ENCODE measurements at regions not wholly inside any gene's neighbourhood (a gene's known extent, or its start where the extent isn't known, plus 50 kb on each side); places are given as distances from the start of the nearest gene placed in this dataset.

GRCh38 chr3:109644332-109644731 lies 307.0 kb upstream of the DPPA4 start:
- TF ChIP-seq, protein P1, sequence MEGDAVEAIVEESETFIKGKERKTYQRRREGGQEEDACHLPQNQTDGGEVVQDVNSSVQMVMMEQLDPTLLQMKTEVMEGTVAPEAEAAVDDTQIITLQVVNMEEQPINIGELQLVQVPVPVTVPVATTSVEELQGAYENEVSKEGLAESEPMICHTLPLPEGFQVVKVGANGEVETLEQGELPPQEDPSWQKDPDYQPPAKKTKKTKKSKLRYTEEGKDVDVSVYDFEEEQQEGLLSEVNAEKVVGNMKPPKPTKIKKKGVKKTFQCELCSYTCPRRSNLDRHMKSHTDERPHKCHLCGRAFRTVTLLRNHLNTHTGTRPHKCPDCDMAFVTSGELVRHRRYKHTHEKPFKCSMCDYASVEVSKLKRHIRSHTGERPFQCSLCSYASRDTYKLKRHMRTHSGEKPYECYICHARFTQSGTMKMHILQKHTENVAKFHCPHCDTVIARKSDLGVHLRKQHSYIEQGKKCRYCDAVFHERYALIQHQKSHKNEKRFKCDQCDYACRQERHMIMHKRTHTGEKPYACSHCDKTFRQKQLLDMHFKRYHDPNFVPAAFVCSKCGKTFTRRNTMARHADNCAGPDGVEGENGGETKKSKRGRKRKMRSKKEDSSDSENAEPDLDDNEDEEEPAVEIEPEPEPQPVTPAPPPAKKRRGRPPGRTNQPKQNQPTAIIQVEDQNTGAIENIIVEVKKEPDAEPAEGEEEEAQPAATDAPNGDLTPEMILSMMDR (IDR thresholded peaks at IDR 0.05; ENCODE audit: poor library complexity, severe bottlenecking): no peak
- TF ChIP-seq TAF1 (IDR thresholded peaks at IDR 0.05; ENCODE audit: low read depth): no peak
- no peak for TF ChIP-seq RAD21 (conservative IDR thresholded peaks at IDR 0.05)
- no peak for TF ChIP-seq REST (IDR thresholded peaks at IDR 0.05; ENCODE audit: borderline replicate concordance)
- no peak for TF ChIP-seq EZH2 (IDR thresholded peaks at IDR 0.05; ENCODE audit: borderline replicate concordance, insufficient read depth, low read length, poor library complexity, severe bottlenecking)
- TF ChIP-seq POLR2AphosphoS5 (IDR thresholded peaks at IDR 0.05): no peak
- TF ChIP-seq EP300 (conservative IDR thresholded peaks at IDR 0.05; ENCODE audit: poor library complexity, severe bottlenecking): no peak
